ENCODE measurements at regions not wholly inside any gene's neighbourhood (a gene's known extent, or its start where the extent isn't known, plus 50 kb on each side); places are given as distances from the start of the nearest gene placed in this dataset.

- H3K9me3 Mint-ChIP-seq, result peaks cover 22% of the 10 kb centered on the region; the same call in 2 of the 3 replicates
- H3K27me3 Mint-ChIP-seq (ENCODE audit: insufficient read depth, low read depth, poor library complexity), result no peaks in the 10 kb centered on the region
- Histone ChIP-seq H2AFZ (no peak overlapping the region), H3K4me3 (no peak overlapping the region), H3F3A (replicated peaks; ENCODE audit: low read depth) (no peaks in the 10 kb centered on the region), H3K27ac (ENCODE audit: low read depth) (no peak overlapping the region), H3K9me2 (ENCODE audit: insufficient read depth) (peaks cover 4% of the 10 kb centered on the region; the same call in 1 of the 2 replicates), H3K4me2 (no peak overlapping the region), H4K20me1 (replicated peaks; ENCODE audit: insufficient read depth) (no peaks in the 10 kb centered on the region), H3K79me2 (replicated peaks; ENCODE audit: insufficient read depth) (no peaks in the 10 kb centered on the region), H3K27me3 (ENCODE audit: insufficient read depth) (no peaks in the 10 kb centered on the region), H3K36me3 (ENCODE audit: insufficient read depth) (no peaks in the 10 kb centered on the region), H3K4me1 (ENCODE audit: insufficient read depth) (peaks cover 3% of the 10 kb centered on the region; the same call in 1 of the 2 replicates)
- no peak overlapping the region for H3K4me3 Mint-ChIP-seq
- no peaks in the 10 kb centered on the region; the same call in 2 of the 3 replicates for H3K4me1 Mint-ChIP-seq
- DNase-seq (ENCODE audit: low spot score) (no peak), ATAC-seq (no peak)
- no peak for TF ChIP-seq ZNF114 (CRISPR knock-in tag; IDR thresholded peaks at IDR 0.05)
- no peak for TF ChIP-seq ETS1 (IDR thresholded peaks at IDR 0.05)
- TF ChIP-seq CTCF (conservative IDR thresholded peaks at IDR 0.05; ENCODE audit: low read depth in 2 of 2), result no peak
- no peak overlapping the region for H3K27ac Mint-ChIP-seq
- H3K36me3 Mint-ChIP-seq (ENCODE audit: low read depth), result peaks cover 9% of the 10 kb centered on the region; the same call in 2 of the 3 replicates
Measured at GRCh38 chr21:16058896-16059295, 329.1 kb downstream of the USP25 start.

- Histone ChIP-seq H3K27ac (ENCODE audit: low read depth) (no peak overlapping the region), H3F3A (replicated peaks; ENCODE audit: low read depth) (no peaks in the 10 kb centered on the region), H4K20me1 (replicated peaks; ENCODE audit: insufficient read depth) (no peaks in the 10 kb centered on the region), H3K27me3 (ENCODE audit: insufficient read depth) (no peaks in the 10 kb centered on the region), H3K9me2 (ENCODE audit: insufficient read depth) (peaks cover 4% of the 10 kb centered on the region; the same call in 1 of the 2 replicates), H3K4me1 (ENCODE audit: insufficient read depth) (peaks cover 3% of the 10 kb centered on the region; the same call in 1 of the 2 replicates), H3K36me3 (ENCODE audit: insufficient read depth) (no peaks in the 10 kb centered on the region), H3K79me2 (replicated peaks; ENCODE audit: insufficient read depth) (no peaks in the 10 kb centered on the region), H3K4me2 (no peak overlapping the region), H3K4me3 (no peak overlapping the region), H2AFZ (no peak overlapping the region)
- ATAC-seq (no peak), DNase-seq (ENCODE audit: low spot score) (no peak)
- peaks cover 22% of the 10 kb centered on the region; the same call in 2 of the 3 replicates for H3K9me3 Mint-ChIP-seq
- H3K27me3 Mint-ChIP-seq (ENCODE audit: insufficient read depth, low read depth, poor library complexity), result no peaks in the 10 kb centered on the region
- TF ChIP-seq ZNF114 (CRISPR knock-in tag; IDR thresholded peaks at IDR 0.05), result no peak
- no peak for TF ChIP-seq REST (IDR thresholded peaks at IDR 0.05; ENCODE audit: unreplicated experiment)
- no peak for TF ChIP-seq JUNB (IDR thresholded peaks at IDR 0.05; ENCODE audit: unreplicated experiment)
- TF ChIP-seq STAT1 (IDR thresholded peaks at IDR 0.05; ENCODE audit: unreplicated experiment), result no peak
- H3K4me3 Mint-ChIP-seq, result no peak overlapping the region
- no peak overlapping the region for H3K27ac Mint-ChIP-seq
- no peaks in the 10 kb centered on the region; the same call in 2 of the 3 replicates for H3K4me1 Mint-ChIP-seq
- peaks cover 9% of the 10 kb centered on the region; the same call in 2 of the 3 replicates for H3K36me3 Mint-ChIP-seq (ENCODE audit: low read depth)
Measured at GRCh38 chr21:16059981-16060380, 330.2 kb downstream of the USP25 start.

All from GM23338 (cell line).